ENCODE measurements at regions not wholly inside any gene's neighbourhood (a gene's known extent, or its start where the extent isn't known, plus 50 kb on each side); places are given as distances from the start of the nearest gene placed in this dataset.

DNA sequence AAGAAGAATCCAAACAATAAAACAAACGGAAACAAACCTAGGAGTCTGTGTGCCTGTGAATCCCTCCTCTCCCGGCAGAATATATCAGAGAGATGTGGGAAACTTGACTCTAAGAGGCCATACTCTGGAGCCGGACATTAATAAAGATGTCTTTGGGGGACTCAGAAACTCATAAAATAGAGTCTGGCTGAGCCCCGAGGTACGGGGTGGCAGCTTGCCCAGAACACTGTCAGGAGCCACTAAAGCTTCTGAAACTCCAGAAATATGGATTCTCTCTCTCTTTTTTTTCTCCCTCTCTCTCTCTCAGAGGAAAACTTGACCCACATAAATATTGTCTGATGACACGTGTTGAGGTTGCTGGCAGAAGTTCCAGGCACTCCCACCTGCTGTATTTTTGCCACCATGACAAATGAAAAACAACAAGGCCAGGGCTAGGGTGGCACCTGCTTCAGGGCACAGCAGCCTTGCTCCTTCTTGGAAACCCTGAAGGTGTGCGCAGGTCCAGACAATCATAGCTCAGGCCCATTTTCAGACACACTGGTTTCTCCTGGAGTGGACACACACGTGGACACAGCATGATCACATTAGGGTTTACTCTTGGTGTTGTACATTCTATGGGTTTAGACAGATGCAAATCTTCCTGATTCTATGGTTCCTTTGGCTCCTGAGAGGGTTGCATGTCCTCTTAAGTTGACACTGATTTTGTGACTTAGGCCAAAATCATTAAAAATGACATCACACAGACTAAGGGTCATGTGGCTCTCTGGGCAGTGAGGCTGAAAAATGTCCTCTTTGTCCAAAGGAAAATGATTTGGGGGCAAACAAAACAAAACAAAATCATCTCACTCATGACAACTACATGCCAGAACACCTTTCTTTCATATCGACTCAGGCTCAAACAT lies 282.6 kb upstream of the IRX3 start:
- no peak for DNase-seq (ENCODE audit: low spot score)

DNA sequence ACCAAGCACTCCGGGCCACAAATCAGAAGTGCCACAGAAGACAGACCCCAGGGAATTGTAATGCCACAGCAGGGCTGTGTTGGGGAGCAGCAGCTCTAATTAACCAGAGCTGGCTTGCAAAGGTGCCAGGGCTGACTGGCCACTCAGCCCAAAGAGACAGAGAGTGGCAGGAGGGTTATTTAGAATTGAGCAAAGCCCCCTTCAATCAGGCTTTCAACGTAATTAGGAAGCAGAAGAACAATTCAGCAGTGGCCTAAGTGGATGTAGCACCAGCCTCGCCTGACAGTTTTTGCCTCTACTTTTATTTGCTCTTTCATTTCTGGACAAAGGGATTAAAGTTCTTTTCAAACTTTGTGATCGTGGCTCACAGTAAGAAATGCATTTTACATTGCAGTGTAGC lies 278.3 kb upstream of the IRX3 start:
- no peak for DNase-seq (ENCODE audit: low spot score)

GRCh38 chr16:54554581-54554980 lies 268.0 kb upstream of the IRX3 start:
- DNase-seq (ENCODE audit: low spot score): no peak

DNA sequence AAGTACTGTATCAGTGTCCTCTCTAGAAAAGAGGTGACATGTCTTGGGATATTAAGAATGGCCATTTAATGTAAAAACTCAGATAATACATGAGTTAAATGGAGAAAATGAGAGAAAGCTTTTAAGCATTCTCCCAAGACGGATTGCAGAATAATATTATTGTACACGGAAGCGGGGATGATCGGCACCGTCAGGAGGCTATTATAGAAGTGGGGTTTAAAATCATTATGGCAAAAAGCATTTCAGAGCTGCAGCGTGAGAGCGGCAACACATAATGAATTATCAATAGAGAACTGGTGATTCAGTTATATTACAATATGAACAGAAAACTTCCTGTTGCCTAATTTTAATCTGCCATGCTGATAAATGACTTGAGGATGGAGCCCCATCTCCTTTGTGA lies 261.7 kb upstream of the IRX3 start:
- no peak for DNase-seq (ENCODE audit: low spot score)

GRCh38 chr16:54547052-54547451 lies 260.5 kb upstream of the IRX3 start:
- no peak for DNase-seq (ENCODE audit: low spot score)

GRCh38 chr16:54546521-54546920 lies 259.9 kb upstream of the IRX3 start:
- DNase-seq (ENCODE audit: low spot score): no peak

GRCh38 chr16:54545854-54546511 lies 259.4 kb upstream of the IRX3 start:
- no peak for DNase-seq (ENCODE audit: low spot score)

- DNase-seq (ENCODE audit: low spot score): no peak
Observed at GRCh38 chr16:54544553-54545180, 258.1 kb upstream of the IRX3 start.

DNA sequence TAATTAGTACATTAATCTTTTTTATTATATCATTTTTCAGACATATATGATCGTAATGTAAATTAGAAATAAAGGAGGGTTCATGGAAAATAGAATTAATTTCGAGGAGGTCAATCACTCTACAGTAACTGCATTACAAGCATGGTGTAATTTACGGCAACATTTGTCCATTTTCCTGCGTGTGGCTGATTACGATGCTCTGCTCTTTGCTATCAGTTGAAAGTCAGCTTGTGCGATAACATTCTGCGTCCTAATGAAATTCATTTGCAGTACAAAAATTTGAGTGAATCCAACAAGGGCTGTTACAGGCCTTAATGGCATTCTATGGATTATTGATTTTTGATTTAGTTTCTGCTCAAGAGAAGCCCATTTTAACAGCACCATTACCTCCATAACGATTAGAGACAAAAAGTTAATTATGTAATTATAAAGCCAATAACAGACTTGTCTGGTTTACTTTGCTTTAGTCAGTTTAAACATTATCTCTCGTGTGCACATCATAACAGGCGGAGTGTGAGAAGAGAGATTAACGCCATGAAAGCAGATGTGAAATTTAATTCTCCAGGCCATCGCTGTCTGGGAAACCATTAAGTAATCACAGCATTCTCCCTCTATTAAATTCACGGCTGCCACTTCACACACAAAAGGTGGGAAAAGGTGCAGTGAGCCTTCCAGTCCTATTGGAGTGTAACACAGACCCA lies 256.4 kb upstream of the IRX3 start:
- DNase-seq (ENCODE audit: low spot score): no peak

- no peak for DNase-seq (ENCODE audit: low spot score)
Observed at GRCh38 chr16:54540525-54541180, 254.1 kb upstream of the IRX3 start.

GRCh38 chr16:54538276-54538675 lies 251.7 kb upstream of the IRX3 start:
- DNase-seq (ENCODE audit: low spot score): no peak

- DNase-seq (ENCODE audit: low spot score): no peak
Observed at GRCh38 chr16:54533856-54534490, 247.4 kb upstream of the IRX3 start.

GRCh38 chr16:54526916-54527315 lies 240.3 kb upstream of the IRX3 start:
- no peak for DNase-seq (ENCODE audit: low spot score)

GRCh38 chr16:54526087-54526486 lies 239.5 kb upstream of the IRX3 start:
- no peak for DNase-seq (ENCODE audit: low spot score)

- DNase-seq (ENCODE audit: low spot score): no peak
Observed at GRCh38 chr16:54525104-54525503, 238.5 kb upstream of the IRX3 start.

- DNase-seq (ENCODE audit: low spot score): no peak
Observed at GRCh38 chr16:54522584-54522983, 236.0 kb upstream of the IRX3 start.

DNA sequence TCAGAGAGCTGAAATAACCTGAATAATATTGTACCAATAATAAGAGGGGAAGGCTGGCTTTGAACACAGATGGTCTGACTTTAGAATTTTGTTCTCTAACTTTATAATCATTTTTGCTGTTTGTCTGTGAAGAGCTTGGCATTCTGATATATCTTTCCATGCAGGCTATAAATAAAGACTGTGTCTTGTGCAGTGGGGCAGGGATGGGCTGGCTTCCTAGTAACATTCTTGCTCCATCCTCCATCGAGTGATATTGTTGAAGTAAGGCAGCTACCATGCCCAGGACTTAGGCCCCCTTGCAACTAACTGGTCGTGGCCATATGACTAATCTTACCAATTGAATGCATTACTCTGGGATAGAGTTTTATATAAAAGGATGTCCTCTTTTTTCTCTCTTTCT lies 234.7 kb upstream of the IRX3 start:
- no peak for DNase-seq (ENCODE audit: low spot score)

DNA sequence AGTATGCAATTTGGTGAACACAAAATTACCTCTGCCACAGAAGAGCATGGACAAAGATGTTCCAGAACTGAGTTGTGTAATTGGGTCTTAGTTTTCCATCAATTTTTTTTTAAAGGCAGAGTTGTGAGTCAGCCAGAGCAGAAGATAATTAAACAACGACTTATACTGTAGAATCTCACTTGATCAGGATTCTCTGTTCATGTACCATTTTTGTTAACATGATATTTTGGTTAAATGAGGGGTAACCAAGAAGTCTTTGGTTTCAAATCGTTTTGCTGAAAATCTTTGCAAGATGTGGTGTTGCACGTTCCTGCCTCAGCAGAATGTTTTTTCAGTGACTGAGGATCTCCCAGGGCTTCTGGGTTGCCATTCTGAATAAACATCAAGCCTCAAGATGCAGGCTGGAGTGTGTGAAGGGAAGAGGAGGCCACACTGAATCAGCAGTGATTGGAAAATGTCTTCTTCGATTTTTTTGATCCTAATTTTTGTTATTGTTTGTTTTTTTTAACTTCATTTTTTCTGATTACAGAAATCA lies 232.6 kb upstream of the IRX3 start:
- no peak for DNase-seq (ENCODE audit: low spot score)

DNA sequence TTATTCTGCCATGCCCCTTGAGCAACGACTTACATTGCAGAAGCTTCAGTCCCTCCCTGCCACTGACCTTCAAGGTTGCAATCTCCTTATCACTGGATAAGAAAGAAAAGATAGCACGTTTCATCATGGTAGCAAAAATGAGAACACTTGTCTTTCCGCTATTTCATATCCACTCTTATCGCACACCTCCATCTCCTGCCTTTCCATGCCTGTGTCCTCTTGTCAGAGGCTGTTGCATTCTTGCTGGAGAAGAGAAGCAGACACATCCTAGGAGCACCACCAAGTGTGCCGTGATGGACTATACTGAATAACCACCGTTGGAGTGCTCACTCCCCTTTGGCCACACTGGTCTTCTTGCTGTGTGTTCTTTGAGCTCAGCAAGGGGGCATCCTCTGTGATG lies 230.6 kb upstream of the IRX3 start:
- DNase-seq (ENCODE audit: low spot score): no peak

GRCh38 chr16:54512467-54512995 lies 225.9 kb upstream of the IRX3 start:
- no peak for DNase-seq (ENCODE audit: low spot score)

GRCh38 chr16:54511222-54511731 lies 224.7 kb upstream of the IRX3 start:
- no peak for DNase-seq (ENCODE audit: low spot score)

Measured in LoVo (cell line).